ENCODE measurements at regions not wholly inside any gene's neighbourhood (a gene's known extent, or its start where the extent isn't known, plus 50 kb on each side); places are given as distances from the start of the nearest gene placed in this dataset.

DNA sequence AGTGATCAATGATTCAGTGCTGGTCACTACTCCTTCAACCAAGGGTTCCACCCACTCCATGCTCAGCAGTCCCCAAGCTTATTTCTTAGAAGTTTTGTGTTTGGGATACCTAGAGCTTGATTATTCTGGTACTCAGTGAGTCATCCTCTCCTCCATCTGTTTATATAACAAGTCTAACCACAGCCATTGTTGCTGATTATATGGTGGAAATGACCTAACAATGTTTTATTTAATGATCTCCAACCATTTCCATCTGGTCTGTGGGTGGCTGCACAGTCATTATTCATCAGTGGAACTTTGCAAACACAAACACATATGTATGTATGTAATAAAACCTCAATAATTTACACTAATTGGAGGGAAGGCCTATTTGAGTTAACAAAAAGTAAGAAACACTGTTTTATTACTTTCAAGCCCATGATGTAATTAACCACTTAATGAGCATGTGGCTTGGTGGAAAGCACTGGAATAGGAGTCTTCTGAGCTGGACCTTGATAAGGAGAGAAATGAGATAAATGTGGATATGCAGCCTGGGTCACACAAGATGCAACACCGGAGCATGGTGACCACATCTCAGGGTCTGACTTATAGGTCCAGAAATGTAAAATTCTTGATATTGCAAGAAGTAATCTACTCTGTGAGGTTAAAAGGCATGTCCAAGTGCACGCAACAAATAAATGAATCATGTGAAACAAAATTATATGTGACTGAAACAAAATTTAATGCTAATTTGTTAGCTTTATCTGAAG, 99.0 kb upstream of the WLS start (continued):
- TF ChIP-seq, protein P1, sequence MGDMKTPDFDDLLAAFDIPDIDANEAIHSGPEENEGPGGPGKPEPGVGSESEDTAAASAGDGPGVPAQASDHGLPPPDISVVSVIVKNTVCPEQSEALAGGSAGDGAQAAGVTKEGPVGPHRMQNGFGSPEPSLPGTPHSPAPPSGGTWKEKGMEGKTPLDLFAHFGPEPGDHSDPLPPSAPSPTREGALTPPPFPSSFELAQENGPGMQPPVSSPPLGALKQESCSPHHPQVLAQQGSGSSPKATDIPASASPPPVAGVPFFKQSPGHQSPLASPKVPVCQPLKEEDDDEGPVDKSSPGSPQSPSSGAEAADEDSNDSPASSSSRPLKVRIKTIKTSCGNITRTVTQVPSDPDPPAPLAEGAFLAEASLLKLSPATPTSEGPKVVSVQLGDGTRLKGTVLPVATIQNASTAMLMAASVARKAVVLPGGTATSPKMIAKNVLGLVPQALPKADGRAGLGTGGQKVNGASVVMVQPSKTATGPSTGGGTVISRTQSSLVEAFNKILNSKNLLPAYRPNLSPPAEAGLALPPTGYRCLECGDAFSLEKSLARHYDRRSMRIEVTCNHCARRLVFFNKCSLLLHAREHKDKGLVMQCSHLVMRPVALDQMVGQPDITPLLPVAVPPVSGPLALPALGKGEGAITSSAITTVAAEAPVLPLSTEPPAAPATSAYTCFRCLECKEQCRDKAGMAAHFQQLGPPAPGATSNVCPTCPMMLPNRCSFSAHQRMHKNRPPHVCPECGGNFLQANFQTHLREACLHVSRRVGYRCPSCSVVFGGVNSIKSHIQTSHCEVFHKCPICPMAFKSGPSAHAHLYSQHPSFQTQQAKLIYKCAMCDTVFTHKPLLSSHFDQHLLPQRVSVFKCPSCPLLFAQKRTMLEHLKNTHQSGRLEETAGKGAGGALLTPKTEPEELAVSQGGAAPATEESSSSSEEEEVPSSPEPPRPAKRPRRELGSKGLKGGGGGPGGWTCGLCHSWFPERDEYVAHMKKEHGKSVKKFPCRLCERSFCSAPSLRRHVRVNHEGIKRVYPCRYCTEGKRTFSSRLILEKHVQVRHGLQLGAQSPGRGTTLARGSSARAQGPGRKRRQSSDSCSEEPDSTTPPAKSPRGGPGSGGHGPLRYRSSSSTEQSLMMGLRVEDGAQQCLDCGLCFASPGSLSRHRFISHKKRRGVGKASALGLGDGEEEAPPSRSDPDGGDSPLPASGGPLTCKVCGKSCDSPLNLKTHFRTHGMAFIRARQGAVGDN (CRISPR knock-in tag; IDR thresholded peaks at IDR 0.05): no peak
- TF ChIP-seq ZNF672 (CRISPR knock-in tag; IDR thresholded peaks at IDR 0.05) (no peak), SNAPC2 (CRISPR knock-in tag; IDR thresholded peaks at IDR 0.05) (no peak), YY1 (IDR thresholded peaks at IDR 0.05; ENCODE audit: insufficient read depth, insufficient replicate concordance, low read depth, low read length) (no peak), CENPX (CRISPR knock-in tag; IDR thresholded peaks at IDR 0.05) (no peak), MIER3 (CRISPR knock-in tag; IDR thresholded peaks at IDR 0.05; ENCODE audit: borderline replicate concordance) (no peak), ZNF773 (CRISPR knock-in tag; IDR thresholded peaks at IDR 0.05; ENCODE audit: borderline replicate concordance) (no peak)
- TF ChIP-seq, protein P2, sequence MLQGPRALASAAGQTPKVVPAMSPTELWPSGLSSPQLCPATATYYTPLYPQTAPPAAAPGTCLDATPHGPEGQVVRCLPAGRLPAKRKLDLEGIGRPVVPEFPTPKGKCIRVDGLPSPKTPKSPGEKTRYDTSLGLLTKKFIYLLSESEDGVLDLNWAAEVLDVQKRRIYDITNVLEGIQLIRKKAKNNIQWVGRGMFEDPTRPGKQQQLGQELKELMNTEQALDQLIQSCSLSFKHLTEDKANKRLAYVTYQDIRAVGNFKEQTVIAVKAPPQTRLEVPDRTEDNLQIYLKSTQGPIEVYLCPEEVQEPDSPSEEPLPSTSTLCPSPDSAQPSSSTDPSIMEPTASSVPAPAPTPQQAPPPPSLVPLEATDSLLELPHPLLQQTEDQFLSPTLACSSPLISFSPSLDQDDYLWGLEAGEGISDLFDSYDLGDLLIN (CRISPR knock-in tag; IDR thresholded peaks at IDR 0.05; ENCODE audit: borderline replicate concordance): no peak
